OCI-LY3 (cell line): ENCODE measurements at regions not wholly inside any gene's neighbourhood (a gene's known extent, or its start where the extent isn't known, plus 50 kb on each side); places are given as distances from the start of the nearest gene placed in this dataset.
"Not testable (repeated sequence)": the region's sequence is repeated elsewhere in the genome, so short reads cannot be mapped to it uniquely, and the experiment has no call there.

ENCODE experiments used
- H2AFZ ChIP-seq: fragments of 200-600, 300-600 bp; shearing (Covaris generic); 2 replicates; pipeline ENCODE4 v1.6.0; 2014; ENCODE audit warnings: antibody characterized with exemption, low read depth, low read length
- H3K27ac ChIP-seq: fragments of 200-600, 300-600 bp; sonication (generic); 2 replicates; pipeline ENCODE4 v1.5.1; 2014; ENCODE audit warnings: mild to moderate bottlenecking, low read length, moderate library complexity, mixed read lengths
- H3K27me3 ChIP-seq: fragments of 200-600, 300-600 bp; sonication (generic); 2 replicates; pipeline ENCODE4 v1.6.1; 2014; ENCODE audit warnings: low read depth, low read length, mixed read lengths
- H3K36me3 ChIP-seq: fragments of 200-600, 300-600 bp; sonication (generic); replicated peaks from 2 replicates; pipeline ENCODE3; 2014; ENCODE audit warnings: low read depth, low read length, mixed read lengths
- H3K4me1 ChIP-seq: fragments of 300-600, 200-600 bp; sonication (generic); 2 replicates; pipeline ENCODE4 v1.6.1; 2014; ENCODE audit warnings: low read length, mixed read lengths
- H3K4me2 ChIP-seq: fragments of 200-600, 300-600 bp; sonication (generic); 2 replicates; pipeline ENCODE4 v1.6.1; 2014; ENCODE audit warnings: low read length, mixed read lengths
- H3K4me3 ChIP-seq: fragments of 300-600, 200-600 bp; sonication (generic); 2 replicates; pipeline ENCODE4 v1.5.1; 2014; ENCODE audit warnings: antibody characterized with exemption, mild to moderate bottlenecking, low read length, moderate library complexity
- H3K79me2 ChIP-seq: fragments of 300-600, 200-600 bp; shearing (Covaris generic); 2 replicates; pipeline ENCODE4 v1.6.1; 2014; ENCODE audit warnings: mild to moderate bottlenecking, low read length, mixed read lengths
- H3K9ac ChIP-seq: fragments of 300-600, 200-600 bp; shearing (Covaris generic); 2 replicates; pipeline ENCODE4 v1.6.0; 2014; ENCODE audit warnings: mild to moderate bottlenecking, low read length, moderate library complexity
- H3K9me3 ChIP-seq: fragments of 200-600, 300-600 bp; shearing (Covaris generic); 2 replicates; pipeline ENCODE4 v1.6.1; 2014; ENCODE audit warnings: low read length, mixed read lengths; ENCODE audit not compliant: insufficient read depth
- H4K20me1 ChIP-seq: fragments of 200-600, 300-600 bp; sonication (generic); 2 replicates; pipeline ENCODE4 v1.6.1; 2016; ENCODE audit warnings: low read length, mixed read lengths; ENCODE audit not compliant: insufficient read depth
- EZH2phosphoT487 ChIP-seq: fragments of 200-600 bp; shearing (Covaris generic); IDR thresholded peaks from 2 replicates; pipeline ENCODE4 v1.6.1; 2018; ENCODE audit warnings: antibody characterized with exemption, mixed run types, low read depth
- TF ChIP-seq, protein P1 (sequence below): fragments of 200-600, 300-600 bp; sonication (generic); IDR thresholded peaks from 2 replicates; pipeline ENCODE4 v1.5.1; 2014; ENCODE audit warnings: antibody characterized with exemption, low read length, low read depth

- no peaks in the 10 kb centered on the region for H4K20me1 ChIP-seq
- no peak for TF ChIP-seq EZH2phosphoT487
- TF ChIP-seq, protein P1, sequence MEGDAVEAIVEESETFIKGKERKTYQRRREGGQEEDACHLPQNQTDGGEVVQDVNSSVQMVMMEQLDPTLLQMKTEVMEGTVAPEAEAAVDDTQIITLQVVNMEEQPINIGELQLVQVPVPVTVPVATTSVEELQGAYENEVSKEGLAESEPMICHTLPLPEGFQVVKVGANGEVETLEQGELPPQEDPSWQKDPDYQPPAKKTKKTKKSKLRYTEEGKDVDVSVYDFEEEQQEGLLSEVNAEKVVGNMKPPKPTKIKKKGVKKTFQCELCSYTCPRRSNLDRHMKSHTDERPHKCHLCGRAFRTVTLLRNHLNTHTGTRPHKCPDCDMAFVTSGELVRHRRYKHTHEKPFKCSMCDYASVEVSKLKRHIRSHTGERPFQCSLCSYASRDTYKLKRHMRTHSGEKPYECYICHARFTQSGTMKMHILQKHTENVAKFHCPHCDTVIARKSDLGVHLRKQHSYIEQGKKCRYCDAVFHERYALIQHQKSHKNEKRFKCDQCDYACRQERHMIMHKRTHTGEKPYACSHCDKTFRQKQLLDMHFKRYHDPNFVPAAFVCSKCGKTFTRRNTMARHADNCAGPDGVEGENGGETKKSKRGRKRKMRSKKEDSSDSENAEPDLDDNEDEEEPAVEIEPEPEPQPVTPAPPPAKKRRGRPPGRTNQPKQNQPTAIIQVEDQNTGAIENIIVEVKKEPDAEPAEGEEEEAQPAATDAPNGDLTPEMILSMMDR = peak; percentile 64
- 0 out of 2 replicates have a peak, but pooled peaks cover 3% of the 10 kb centered on the region for H3K9me3 ChIP-seq
- no peak overlapping the region for H2AFZ ChIP-seq
- no peaks in the 10 kb centered on the region for H3K27me3 ChIP-seq
- H3K27ac ChIP-seq = no peak overlapping the region
- no peaks in the 10 kb centered on the region for H3K4me1 ChIP-seq
- H3K79me2 ChIP-seq = no peaks in the 10 kb centered on the region
- H3K4me3 ChIP-seq = no peak overlapping the region
- H3K36me3 ChIP-seq = no peaks in the 10 kb centered on the region
- H3K9ac ChIP-seq = no peak overlapping the region
- no peak overlapping the region for H3K4me2 ChIP-seq
Observed at GRCh38 chr11:82038154-82038553, 695.5 kb downstream of the FAM181B start.

- no peaks in the 10 kb centered on the region for H3K4me1 ChIP-seq
- H3K9ac ChIP-seq = no peak overlapping the region
- H4K20me1 ChIP-seq = no peaks in the 10 kb centered on the region
- H3K36me3 ChIP-seq = no peaks in the 10 kb centered on the region
- no peak overlapping the region for H3K4me3 ChIP-seq
- H2AFZ ChIP-seq = no peak overlapping the region
- no peak overlapping the region for H3K4me2 ChIP-seq
- H3K9me3 ChIP-seq = no peaks in the 10 kb centered on the region
- no peak for TF ChIP-seq EZH2phosphoT487
- TF ChIP-seq, protein P1 = peak; percentile 7; the same call in 1 of the 2 replicates
- no peaks in the 10 kb centered on the region for H3K79me2 ChIP-seq
- no peak overlapping the region for H3K27ac ChIP-seq
- H3K27me3 ChIP-seq = no peaks in the 10 kb centered on the region
Observed at GRCh38 chr11:82034527-82034926, 699.1 kb downstream of the FAM181B start.

- not testable (repeated sequence) for H3K4me3 ChIP-seq, H3K27me3 ChIP-seq, H3K9me3 ChIP-seq, H3K4me1 ChIP-seq, H3K9ac ChIP-seq, H4K20me1 ChIP-seq, H2AFZ ChIP-seq, H3K27ac ChIP-seq, H3K36me3 ChIP-seq, H3K4me2 ChIP-seq, H3K79me2 ChIP-seq
Observed at GRCh38 chr11:82027335-82027734, 706.3 kb downstream of the FAM181B start.

DNA sequence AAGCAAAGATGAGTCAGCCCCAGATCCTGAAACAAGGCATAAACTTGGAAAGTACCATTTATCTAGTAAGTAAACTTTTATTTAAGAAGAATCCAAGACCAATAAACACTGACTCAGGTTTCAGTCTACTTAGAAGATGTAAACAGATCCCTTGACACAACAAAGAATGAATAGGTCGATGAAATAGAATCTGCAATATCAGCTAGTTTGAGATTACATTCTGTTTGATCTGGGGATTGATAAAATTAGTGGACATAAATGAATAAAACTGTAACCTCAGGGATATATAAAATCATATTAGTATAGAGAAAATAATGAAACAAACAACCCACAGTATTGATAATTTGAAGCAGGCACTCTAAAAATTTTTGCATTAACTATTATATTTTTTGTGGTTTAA, 708.9 kb downstream of the FAM181B start:
- no peak overlapping the region for H3K27ac ChIP-seq
- no peak overlapping the region for H3K9ac ChIP-seq
- no peaks in the 10 kb centered on the region for H3K9me3 ChIP-seq
- H3K4me1 ChIP-seq = no peaks in the 10 kb centered on the region
- TF ChIP-seq, protein P1 = no peak
- TF ChIP-seq EZH2phosphoT487 = no peak
- no peak overlapping the region for H3K4me2 ChIP-seq
- H4K20me1 ChIP-seq = no peaks in the 10 kb centered on the region
- no peaks in the 10 kb centered on the region for H3K27me3 ChIP-seq
- H3K79me2 ChIP-seq = no peaks in the 10 kb centered on the region
- H2AFZ ChIP-seq = no peak overlapping the region
- H3K4me3 ChIP-seq = no peak overlapping the region
- H3K36me3 ChIP-seq = no peaks in the 10 kb centered on the region

GRCh38 chr11:82012276-82012675, 721.4 kb downstream of the FAM181B start:
- H3K36me3 ChIP-seq = no peaks in the 10 kb centered on the region

More at GRCh38 chr11:82012276-82012675, 721.4 kb downstream of the FAM181B start:
- H3K4me3 ChIP-seq = no peak overlapping the region
- no peaks in the 10 kb centered on the region for H4K20me1 ChIP-seq
- H3K9me3 ChIP-seq = no peaks in the 10 kb centered on the region
- H3K4me2 ChIP-seq = no peak overlapping the region
- H3K27me3 ChIP-seq = no peaks in the 10 kb centered on the region
- H3K27ac ChIP-seq = no peak overlapping the region
- H2AFZ ChIP-seq = no peak overlapping the region
- no peaks in the 10 kb centered on the region for H3K4me1 ChIP-seq
- H3K9ac ChIP-seq = no peak overlapping the region
- TF ChIP-seq EZH2phosphoT487 = no peak
- TF ChIP-seq, protein P1 = no peak
- H3K79me2 ChIP-seq = no peaks in the 10 kb centered on the region
